Psoas muscle (tissue), 7 donors: ENCODE measurements at regions not wholly inside any gene's neighbourhood (a gene's known extent, or its start where the extent isn't known, plus 50 kb on each side); places are given as distances from the start of the nearest gene placed in this dataset.
A peak's percentile ranks its signal among the peaks of the same experiment; 100 is the strongest.

Source experiments
- ATAC-seq, 4 donors: fragments of 200-7000 bp; cut with Tn5 transposase; one replicate each; pipeline ENCODE4 v1.9.1; 2020; ENCODE audit warnings: moderate library complexity in 3 of 4, mild to moderate bottlenecking in 2 of 4
- DNase-seq, 2 donors: peaks; one replicate each; pipeline ENCODE4 v3.0.0-alpha.2; 2020
- H3K27ac ChIP-seq: fragments of 200-600 bp; one replicate; pipeline ENCODE4 v1.8.0; 2022
- H3K27me3 ChIP-seq, 3 donors: fragments of 200-600 bp in 1 of 3; one replicate each; pipeline versions ENCODE4 v1.6.1 to v1.8.0; 2013 to 2022; ENCODE audit warnings: low read length in 2 of 3, mild to moderate bottlenecking in 2 of 3, moderate library complexity in 1 of 3; ENCODE audit not compliant: insufficient read depth in 3 of 3
- H3K36me3 ChIP-seq, 2 donors: fragments of 200-600 bp in 1 of 2; one replicate each; pipeline versions ENCODE4 v1.6.1 to v1.8.0; 2013 to 2022; ENCODE audit warnings: low read depth in 1 of 2, mild to moderate bottlenecking in 1 of 2, moderate library complexity in 1 of 2; ENCODE audit not compliant: insufficient read depth in 1 of 2
- H3K4me1 ChIP-seq: fragments of 200-600 bp; one replicate; pipeline ENCODE4 v1.8.0; 2022
- H3K4me3 ChIP-seq: fragments of 200-600 bp; one replicate; pipeline ENCODE4 v1.8.0; 2022; ENCODE audit warnings: mild to moderate bottlenecking
- H3K9me3 ChIP-seq: fragments of 200-600 bp; one replicate; pipeline ENCODE4 v1.8.0; 2022
- WGBS, 3 donors: extraction: QIAGEN DNeasy Blood & Tissue Kit; methylation state at CpG; one replicate each; pipeline versions ENCODE4 v1.1.6 to v1.1.7; 2013; 5-methylcytosine and 5-hydroxymethylcytosine counted together
- intact Hi-C, 2 donors: fragments of 100-400 bp; cut with DNase I; formaldehyde crosslinking; loops; one replicate each; pipeline versions ENCODE4 v1.11.0 to v1.14.2; 2022
- TF ChIP-seq, protein P1 (sequence below): fragments of 200-600 bp; IDR thresholded peaks from one replicate; pipeline ENCODE4 v1.8.0; 2022; ENCODE audit warnings: antibody characterized with exemption
- donor health status: healthy with polysubstance abuse.
- donor health status: DM: no; HTN: no; CAD: no; lungs with moderate emphysema.
- donor health status: Bipolar disorder and iron deficiency.
- donor health status: healthy.
- donor health status: DM: yes; HTN: yes; CAD: no.
- donor health status: DM: no; HTN: no; CAD: no.
- donor health status: DM: yes; HTN: yes; CAD: no.

DNA sequence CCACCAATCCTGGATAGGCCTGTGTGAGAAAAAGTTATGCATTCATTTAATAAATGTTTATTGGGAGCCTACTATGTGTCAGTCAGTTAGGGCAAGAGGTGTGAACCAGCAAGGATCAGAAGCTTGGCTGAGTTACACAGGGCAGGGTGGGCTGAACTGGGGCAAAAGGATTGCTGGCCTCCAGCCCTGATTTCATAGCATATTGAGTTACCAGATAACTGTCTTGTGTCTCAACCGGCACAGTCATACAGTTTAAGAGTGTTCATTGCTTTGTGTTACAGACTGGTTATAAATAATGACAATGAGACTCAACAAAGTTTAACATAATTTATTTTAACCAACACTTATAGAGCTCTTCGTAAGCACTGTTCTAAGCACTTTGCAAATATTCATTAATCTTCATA is 253.8 kb downstream of the DLEU7 start:
- Histone ChIP-seq H3K27me3 (no peaks in the 10 kb centered on the region), H3K4me1 (peaks cover 6% of the 10 kb centered on the region), H3K36me3 (no peaks in the 10 kb centered on the region), H3K27ac (no peak overlapping the region), H3K9me3 (no peaks in the 10 kb centered on the region), H3K4me3 (no peak overlapping the region)
- intact Hi-C loops = no loop called here
- TF ChIP-seq, protein P1, sequence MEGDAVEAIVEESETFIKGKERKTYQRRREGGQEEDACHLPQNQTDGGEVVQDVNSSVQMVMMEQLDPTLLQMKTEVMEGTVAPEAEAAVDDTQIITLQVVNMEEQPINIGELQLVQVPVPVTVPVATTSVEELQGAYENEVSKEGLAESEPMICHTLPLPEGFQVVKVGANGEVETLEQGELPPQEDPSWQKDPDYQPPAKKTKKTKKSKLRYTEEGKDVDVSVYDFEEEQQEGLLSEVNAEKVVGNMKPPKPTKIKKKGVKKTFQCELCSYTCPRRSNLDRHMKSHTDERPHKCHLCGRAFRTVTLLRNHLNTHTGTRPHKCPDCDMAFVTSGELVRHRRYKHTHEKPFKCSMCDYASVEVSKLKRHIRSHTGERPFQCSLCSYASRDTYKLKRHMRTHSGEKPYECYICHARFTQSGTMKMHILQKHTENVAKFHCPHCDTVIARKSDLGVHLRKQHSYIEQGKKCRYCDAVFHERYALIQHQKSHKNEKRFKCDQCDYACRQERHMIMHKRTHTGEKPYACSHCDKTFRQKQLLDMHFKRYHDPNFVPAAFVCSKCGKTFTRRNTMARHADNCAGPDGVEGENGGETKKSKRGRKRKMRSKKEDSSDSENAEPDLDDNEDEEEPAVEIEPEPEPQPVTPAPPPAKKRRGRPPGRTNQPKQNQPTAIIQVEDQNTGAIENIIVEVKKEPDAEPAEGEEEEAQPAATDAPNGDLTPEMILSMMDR = no peak
- ATAC-seq (peak; percentile 70 to 92 (median 82)), DNase-seq (no peak)
- WGBS, 3 donors = 53 to 62% (median 60%) methylated on average over 2 of the region's 2 CpGs

DNA sequence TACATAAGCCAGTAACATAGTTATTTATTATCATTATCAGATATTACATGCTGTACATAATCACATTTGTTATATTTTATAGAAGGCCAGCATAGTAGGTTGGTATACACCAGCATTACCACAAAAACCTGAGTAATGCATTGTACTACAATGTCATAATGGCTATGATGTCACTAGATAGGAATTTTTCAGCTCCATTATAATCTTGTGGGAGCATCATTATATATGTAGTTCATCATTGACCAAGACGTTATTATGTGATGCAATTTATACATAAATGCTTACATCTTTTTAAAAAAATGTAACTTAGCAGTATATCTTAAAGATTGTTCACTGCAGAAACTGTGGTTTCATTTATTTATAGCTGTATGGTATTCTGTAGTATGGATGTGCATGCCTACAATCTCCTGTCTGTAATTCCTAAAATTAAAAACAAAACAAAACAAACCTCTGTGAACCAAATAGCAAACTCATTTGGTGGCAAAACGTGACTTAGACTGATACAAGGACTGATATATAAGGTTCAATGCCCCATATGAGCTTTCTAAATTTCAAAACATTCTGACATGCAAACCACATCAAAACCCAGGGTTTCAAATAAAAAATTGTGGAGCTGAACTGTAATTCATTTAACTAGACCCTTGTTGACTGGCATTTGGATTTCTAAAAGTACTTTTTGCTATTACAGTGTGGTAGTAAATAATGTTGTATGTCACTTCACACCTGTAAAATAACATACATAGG is 250.9 kb downstream of the DLEU7 start:
- 69 to 80% (median 72%) methylated on average over 2 of the region's 2 CpGs for WGBS, 3 donors
- H3K4me1 ChIP-seq = peaks cover 6% of the 10 kb centered on the region
- no peak overlapping the region for H3K27ac ChIP-seq
- no peak for ATAC-seq
- no peaks in the 10 kb centered on the region for H3K36me3 ChIP-seq
- intact Hi-C loops = no loop called here
- no peak overlapping the region for H3K4me3 ChIP-seq
- no peaks in the 10 kb centered on the region for H3K27me3 ChIP-seq
- no peak for DNase-seq
- no peaks in the 10 kb centered on the region for H3K9me3 ChIP-seq
- TF ChIP-seq, protein P1 = no peak

DNA sequence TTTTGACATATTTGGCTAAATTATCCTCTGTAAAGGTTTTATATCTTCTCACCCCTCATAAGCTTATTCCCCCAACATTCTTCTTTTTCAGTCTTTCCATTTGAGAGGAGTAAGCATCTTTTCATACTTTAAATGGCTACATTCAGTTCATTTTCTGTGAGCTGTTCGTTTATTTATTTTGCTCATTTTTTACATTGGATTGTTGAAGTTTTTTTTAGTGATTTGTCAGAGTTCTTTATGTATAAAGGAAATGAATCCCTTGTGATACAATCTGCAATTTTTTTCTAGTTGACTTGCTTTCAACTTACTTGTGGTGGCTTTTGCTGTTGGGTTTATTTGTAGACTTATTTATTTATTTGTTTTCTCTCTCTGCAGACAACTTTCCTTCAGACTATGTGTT is 250.3 kb downstream of the DLEU7 start:
- intact Hi-C loops = no loop called here
- 81 to 90% (median 83%) methylated on average over 1 of the region's 1 CpG for WGBS, 3 donors
- no peaks in the 10 kb centered on the region for H3K27me3 ChIP-seq
- H3K36me3 ChIP-seq = no peaks in the 10 kb centered on the region
- H3K4me1 ChIP-seq = peaks cover 6% of the 10 kb centered on the region
- DNase-seq (no peak), ATAC-seq (no peak)
- H3K9me3 ChIP-seq = no peaks in the 10 kb centered on the region
- TF ChIP-seq, protein P1 = no peak
- H3K27ac ChIP-seq = no peak overlapping the region
- no peak overlapping the region for H3K4me3 ChIP-seq

DNA sequence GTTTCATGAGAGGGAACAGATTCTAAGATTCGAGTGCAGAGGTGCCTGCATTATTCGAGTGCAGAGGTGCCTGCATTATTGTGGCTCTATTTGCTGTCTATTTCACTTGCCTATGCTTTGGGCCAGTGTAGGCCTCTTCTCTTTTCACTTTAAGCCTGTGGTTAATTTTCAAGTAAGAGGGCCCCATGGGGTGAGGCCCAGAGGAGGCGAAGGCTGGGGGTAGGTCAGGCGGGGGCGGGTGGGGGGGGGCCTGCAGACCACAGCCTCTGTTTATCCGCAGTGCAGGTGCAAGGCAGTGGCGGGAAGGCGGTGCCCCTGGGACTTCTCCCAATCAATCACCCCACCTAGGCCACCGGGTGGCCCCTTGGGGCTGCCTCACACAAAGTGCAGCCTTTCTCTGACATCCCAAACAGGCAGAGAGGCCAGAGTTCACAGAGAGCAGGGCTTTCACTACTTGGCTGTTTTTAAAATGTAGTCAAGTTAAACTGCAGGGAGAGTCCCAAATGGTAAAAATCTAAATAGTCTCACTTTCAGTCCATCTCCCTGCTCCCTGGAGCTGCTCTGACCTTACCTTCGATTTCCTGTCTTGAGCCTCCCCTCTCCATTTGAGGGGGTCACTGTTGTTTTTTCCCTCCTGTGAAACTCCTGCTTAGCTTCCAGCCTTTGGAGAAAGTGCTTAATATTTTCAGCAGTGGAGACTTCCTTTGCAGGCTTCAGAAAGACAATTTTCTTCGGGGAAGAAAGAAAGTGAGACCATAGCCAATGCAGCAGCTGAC is 249.0 kb downstream of the DLEU7 start:
- ATAC-seq (no peak), DNase-seq (no peak)
- no peak overlapping the region for H3K4me3 ChIP-seq
- intact Hi-C loops = no loop called here
- WGBS, 3 donors = 52 to 62% (median 53%) methylated on average over 9 to 11 of the region's 11 CpGs
- H3K36me3 ChIP-seq = no peaks in the 10 kb centered on the region
- no peaks in the 10 kb centered on the region for H3K27me3 ChIP-seq
- no peaks in the 10 kb centered on the region for H3K9me3 ChIP-seq
- H3K4me1 ChIP-seq = peaks cover 10% of the 10 kb centered on the region
- no peak overlapping the region for H3K27ac ChIP-seq
- TF ChIP-seq, protein P1 = no peak
